ENCODE measurements at regions not wholly inside any gene's neighbourhood (a gene's known extent, or its start where the extent isn't known, plus 50 kb on each side); places are given as distances from the start of the nearest gene placed in this dataset.

DNA sequence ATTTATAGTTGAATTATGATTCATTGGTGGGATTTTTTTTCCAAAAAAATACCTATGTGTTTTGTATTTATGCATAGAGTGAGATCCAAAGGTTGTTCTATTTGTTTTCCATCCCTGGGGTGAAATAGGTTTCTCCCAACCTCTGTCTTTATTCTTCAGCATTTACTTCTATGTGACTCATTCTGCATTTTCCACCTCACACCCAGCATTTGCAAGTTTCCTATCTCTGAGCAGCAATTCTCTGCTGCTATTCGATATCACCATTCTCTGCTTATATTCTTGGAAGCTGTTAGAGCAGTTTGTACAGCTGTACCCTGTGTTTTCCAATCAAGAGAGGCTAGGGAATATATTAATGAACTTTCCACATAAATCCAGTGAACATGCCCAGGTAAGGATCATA is 538.9 kb downstream of the SNAPC1 start:
- no peak for TF ChIP-seq POLR2A (IDR thresholded peaks at IDR 0.05)
- TF ChIP-seq, protein P1, sequence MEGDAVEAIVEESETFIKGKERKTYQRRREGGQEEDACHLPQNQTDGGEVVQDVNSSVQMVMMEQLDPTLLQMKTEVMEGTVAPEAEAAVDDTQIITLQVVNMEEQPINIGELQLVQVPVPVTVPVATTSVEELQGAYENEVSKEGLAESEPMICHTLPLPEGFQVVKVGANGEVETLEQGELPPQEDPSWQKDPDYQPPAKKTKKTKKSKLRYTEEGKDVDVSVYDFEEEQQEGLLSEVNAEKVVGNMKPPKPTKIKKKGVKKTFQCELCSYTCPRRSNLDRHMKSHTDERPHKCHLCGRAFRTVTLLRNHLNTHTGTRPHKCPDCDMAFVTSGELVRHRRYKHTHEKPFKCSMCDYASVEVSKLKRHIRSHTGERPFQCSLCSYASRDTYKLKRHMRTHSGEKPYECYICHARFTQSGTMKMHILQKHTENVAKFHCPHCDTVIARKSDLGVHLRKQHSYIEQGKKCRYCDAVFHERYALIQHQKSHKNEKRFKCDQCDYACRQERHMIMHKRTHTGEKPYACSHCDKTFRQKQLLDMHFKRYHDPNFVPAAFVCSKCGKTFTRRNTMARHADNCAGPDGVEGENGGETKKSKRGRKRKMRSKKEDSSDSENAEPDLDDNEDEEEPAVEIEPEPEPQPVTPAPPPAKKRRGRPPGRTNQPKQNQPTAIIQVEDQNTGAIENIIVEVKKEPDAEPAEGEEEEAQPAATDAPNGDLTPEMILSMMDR (IDR thresholded peaks at IDR 0.05) = no peak

Measured in adrenal gland (tissue), 5 donors.